ENCODE measurements at regions not wholly inside any gene's neighbourhood (a gene's known extent, or its start where the extent isn't known, plus 50 kb on each side); places are given as distances from the start of the nearest gene placed in this dataset.

DNA sequence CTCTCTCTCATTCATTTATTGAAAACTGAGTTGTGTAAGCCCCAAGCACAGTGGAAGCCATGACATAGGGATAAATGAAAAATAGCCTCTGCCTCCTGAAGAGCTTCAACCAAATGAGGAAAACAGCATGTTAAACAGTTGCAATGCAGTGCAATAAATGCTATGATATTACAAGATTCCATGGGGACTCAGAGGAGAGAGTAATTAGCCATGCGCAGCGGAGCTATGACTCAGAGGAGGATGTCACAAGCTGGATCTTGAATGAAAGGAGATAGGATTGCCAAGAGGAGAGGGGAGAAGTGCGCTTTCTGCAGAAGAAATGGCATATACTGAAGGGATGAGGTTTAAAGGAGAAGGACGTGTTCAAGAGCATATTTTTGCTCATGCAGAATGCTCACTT lies 231.3 kb upstream of the PLXNA2 start:
- Histone ChIP-seq H3K36me3 (no peaks in the 10 kb centered on the region), H3K27me3 (no peaks in the 10 kb centered on the region), H3K4me3 (no peak overlapping the region), H3K27ac (replicated peaks in 1 of 4) (no peak overlapping the region), H3K4me1 (peaks cover 8 to 17% (median 12%) of the 10 kb centered on the region in 4 donors), H3K9me3 (no peaks in the 10 kb centered on the region)
- no peak for TF ChIP-seq POLR2AphosphoS5 (IDR thresholded peaks at IDR 0.05)
- TF ChIP-seq EP300 (IDR thresholded peaks at IDR 0.05) = no peak
- intact Hi-C loops (cut with DNase I) = no loop called here
- no peak for DNase-seq (ENCODE audit: extremely low spot score)
- WGBS = 76% methylated on average over 4 of the region's 4 CpGs

GRCh38 chr1:208475951-208476845 lies 232.0 kb upstream of the PLXNA2 start:
- TF ChIP-seq POLR2AphosphoS5 (IDR thresholded peaks at IDR 0.05) (no peak), EP300 (IDR thresholded peaks at IDR 0.05) (no peak), POLR2A (IDR thresholded peaks at IDR 0.05; ENCODE audit: low read depth) (no peak)
- TF ChIP-seq, protein P1, sequence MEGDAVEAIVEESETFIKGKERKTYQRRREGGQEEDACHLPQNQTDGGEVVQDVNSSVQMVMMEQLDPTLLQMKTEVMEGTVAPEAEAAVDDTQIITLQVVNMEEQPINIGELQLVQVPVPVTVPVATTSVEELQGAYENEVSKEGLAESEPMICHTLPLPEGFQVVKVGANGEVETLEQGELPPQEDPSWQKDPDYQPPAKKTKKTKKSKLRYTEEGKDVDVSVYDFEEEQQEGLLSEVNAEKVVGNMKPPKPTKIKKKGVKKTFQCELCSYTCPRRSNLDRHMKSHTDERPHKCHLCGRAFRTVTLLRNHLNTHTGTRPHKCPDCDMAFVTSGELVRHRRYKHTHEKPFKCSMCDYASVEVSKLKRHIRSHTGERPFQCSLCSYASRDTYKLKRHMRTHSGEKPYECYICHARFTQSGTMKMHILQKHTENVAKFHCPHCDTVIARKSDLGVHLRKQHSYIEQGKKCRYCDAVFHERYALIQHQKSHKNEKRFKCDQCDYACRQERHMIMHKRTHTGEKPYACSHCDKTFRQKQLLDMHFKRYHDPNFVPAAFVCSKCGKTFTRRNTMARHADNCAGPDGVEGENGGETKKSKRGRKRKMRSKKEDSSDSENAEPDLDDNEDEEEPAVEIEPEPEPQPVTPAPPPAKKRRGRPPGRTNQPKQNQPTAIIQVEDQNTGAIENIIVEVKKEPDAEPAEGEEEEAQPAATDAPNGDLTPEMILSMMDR (IDR thresholded peaks at IDR 0.05) = no peak
- Histone ChIP-seq H3K9me3 (no peaks in the 10 kb centered on the region), H3K4me3 (no peak overlapping the region), H3K27me3 (no peaks in the 10 kb centered on the region), H3K36me3 (no peaks in the 10 kb centered on the region), H3K27ac (replicated peaks in 1 of 4) (no peak overlapping the region), H3K4me1 (peaks cover 8 to 17% (median 12%) of the 10 kb centered on the region in 4 donors)
- intact Hi-C loops (cut with DNase I) = no loop called here
- 67% methylated on average over 5 of the region's 5 CpGs for WGBS
- DNase-seq (ENCODE audit: extremely low spot score) = no peak

DNA sequence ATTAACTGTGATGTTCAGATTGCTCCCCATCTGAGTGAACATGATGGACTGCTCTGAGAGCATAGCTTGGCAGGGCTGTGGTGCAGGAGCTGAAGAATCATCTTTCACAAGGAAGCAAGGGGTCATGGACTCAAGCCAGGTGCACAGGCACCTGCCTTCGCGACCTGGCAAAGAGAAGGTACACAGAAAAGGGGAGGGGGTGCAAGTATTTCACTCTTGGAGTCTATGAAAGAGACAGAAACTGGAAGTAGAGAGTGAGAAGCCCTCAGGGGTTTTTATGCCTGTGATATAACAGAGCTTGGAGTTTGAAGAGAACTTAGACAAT lies 232.6 kb upstream of the PLXNA2 start:
- H3K27me3 ChIP-seq = no peaks in the 10 kb centered on the region
- intact Hi-C loops (cut with DNase I) = no loop called here

GRCh38 chr1:208479435-208479834 lies 235.3 kb upstream of the PLXNA2 start:
- TF ChIP-seq, protein P1 (IDR thresholded peaks at IDR 0.05) = no peak
- no peak for TF ChIP-seq EP300 (IDR thresholded peaks at IDR 0.05)
- TF ChIP-seq POLR2AphosphoS5 (IDR thresholded peaks at IDR 0.05) = no peak
- TF ChIP-seq POLR2A (IDR thresholded peaks at IDR 0.05; ENCODE audit: low read depth) = no peak
- H3K9me3 ChIP-seq = no peaks in the 10 kb centered on the region
- intact Hi-C loops (cut with DNase I) = no loop called here
- no peak for DNase-seq (ENCODE audit: extremely low spot score)
- no peaks in the 10 kb centered on the region for H3K27me3 ChIP-seq
- peaks cover 8 to 17% (median 12%) of the 10 kb centered on the region in 4 donors for H3K4me1 ChIP-seq
- H3K4me3 ChIP-seq = no peak overlapping the region
- no peaks in the 10 kb centered on the region for H3K36me3 ChIP-seq
- 73% methylated on average over 7 of the region's 7 CpGs for WGBS
- no peak overlapping the region for H3K27ac ChIP-seq (replicated peaks in 1 of 4)

More for the DNA sequence above, 232.6 kb upstream of the PLXNA2 start:
- no peak overlapping the region for H3K4me3 ChIP-seq
- H3K36me3 ChIP-seq = no peaks in the 10 kb centered on the region
- peaks cover 8 to 17% (median 12%) of the 10 kb centered on the region in 4 donors for H3K4me1 ChIP-seq
- H3K27ac ChIP-seq (replicated peaks in 1 of 4) = peak overlapping the region in 1 of 4 donors; percentile 3
- no peaks in the 10 kb centered on the region for H3K9me3 ChIP-seq
- TF ChIP-seq EP300 (IDR thresholded peaks at IDR 0.05) = no peak
- TF ChIP-seq, protein P1 (IDR thresholded peaks at IDR 0.05) = no peak
- no peak for DNase-seq (ENCODE audit: extremely low spot score)
- WGBS = 36% methylated on average over 2 of the region's 2 CpGs

DNA sequence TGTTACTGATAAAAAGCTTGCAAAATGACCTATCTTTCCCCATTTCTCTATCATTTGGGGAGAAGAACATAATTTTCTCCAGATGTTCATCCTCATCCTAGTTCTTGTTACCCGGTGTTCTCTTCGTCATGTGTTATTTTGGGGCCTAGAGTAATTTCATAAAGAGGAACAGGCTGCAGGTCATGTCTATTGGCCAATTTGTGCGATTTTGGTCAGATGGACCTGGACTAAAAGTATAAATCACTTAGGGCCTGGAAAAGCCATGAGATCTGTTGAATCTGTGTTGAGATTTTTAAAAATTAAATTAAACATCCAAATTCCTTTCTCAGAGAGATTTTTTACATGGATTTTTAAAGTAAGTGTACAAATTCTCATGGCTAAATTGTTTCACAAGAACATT lies 241.3 kb upstream of the PLXNA2 start:
- intact Hi-C loops (cut with DNase I) = no loop called here
- no peak overlapping the region for H3K27ac ChIP-seq (replicated peaks in 1 of 4)
- H3K36me3 ChIP-seq = no peaks in the 10 kb centered on the region
- H3K9me3 ChIP-seq = no peaks in the 10 kb centered on the region
- H3K27me3 ChIP-seq = no peaks in the 10 kb centered on the region
- H3K4me1 ChIP-seq = no peaks in the 10 kb centered on the region
- WGBS = 63% methylated on average over 3 of the region's 3 CpGs
- peak; percentile 19 for DNase-seq (ENCODE audit: extremely low spot score)
- no peak overlapping the region for H3K4me3 ChIP-seq
- TF ChIP-seq, protein P1 (IDR thresholded peaks at IDR 0.05) = no peak
- TF ChIP-seq POLR2A (IDR thresholded peaks at IDR 0.05; ENCODE audit: low read depth) (no peak), POLR2AphosphoS5 (IDR thresholded peaks at IDR 0.05) (no peak), EP300 (IDR thresholded peaks at IDR 0.05) (no peak)
